ENCODE measurements at regions not wholly inside any gene's neighbourhood (a gene's known extent, or its start where the extent isn't known, plus 50 kb on each side); places are given as distances from the start of the nearest gene placed in this dataset.

GRCh38 chr18:10271481-10271880, 183.0 kb upstream of the APCDD1 start:
- H3K4me1 ChIP-seq (ENCODE audit: control insufficient read depth, insufficient read depth, low read length): peaks cover 4% of the 10 kb centered on the region
- H3K36me3 ChIP-seq (ENCODE audit: control insufficient read depth, insufficient read depth, low read length): no peaks in the 10 kb centered on the region
- ATAC-seq (ENCODE audit: low read depth) (no peak; the same call in 1 of the 2 replicates), DNase-seq (peak; percentile 25)
- no peak overlapping the region for H2AK5ac ChIP-seq (ENCODE audit: low read depth, low read length)
- no peak overlapping the region for H3K9ac ChIP-seq (ENCODE audit: low read depth, low read length)
- H3K9me1 ChIP-seq (ENCODE audit: insufficient read depth, low read length): no peaks in the 10 kb centered on the region
- no peak overlapping the region for H4K5ac ChIP-seq (ENCODE audit: low read depth, low read length)
- ChIA-PET POLR2A (ENCODE audit: unreplicated experiment) (no interaction called here), CTCF (no interaction called here)
- H3K4ac ChIP-seq (ENCODE audit: low read depth, low read length): no peak overlapping the region
- TF ChIP-seq USF2 (IDR thresholded peaks at IDR 0.05; ENCODE audit: low read depth, low read length) (no peak), NFE2L2 (IDR thresholded peaks at IDR 0.05; ENCODE audit: low read depth, low read length) (no peak), FOS (IDR thresholded peaks at IDR 0.05; ENCODE audit: low read depth, low read length) (no peak), RAD21 (IDR thresholded peaks at IDR 0.05; ENCODE audit: low read length) (no peak), MAZ (IDR thresholded peaks at IDR 0.05; ENCODE audit: borderline replicate concordance, low read depth, low read length) (no peak), RCOR1 (IDR thresholded peaks at IDR 0.05; ENCODE audit: insufficient replicate concordance, low read length) (no peak), MAFK (IDR thresholded peaks at IDR 0.05; ENCODE audit: low read depth, low read length) (no peak), MXI1 (IDR thresholded peaks at IDR 0.05; ENCODE audit: borderline replicate concordance, low read depth, low read length) (no peak), BHLHE40 (IDR thresholded peaks at IDR 0.05; ENCODE audit: low read depth, low read length) (no peak), RFX5 (IDR thresholded peaks at IDR 0.05; ENCODE audit: low read depth, low read length) (no peak), CTCF (conservative IDR thresholded peaks at IDR 0.05; ENCODE audit: low read depth, low read length) (no peak), POLR2A (IDR thresholded peaks at IDR 0.05; ENCODE audit: low read depth, low read length) (no peak), CEBPB (IDR thresholded peaks at IDR 0.05; ENCODE audit: low read depth, low read length) (no peak), CHD1 (IDR thresholded peaks at IDR 0.05; ENCODE audit: low read depth, low read length) (no peak), SMC3 (IDR thresholded peaks at IDR 0.05; ENCODE audit: low read depth, low read length) (no peak), ELK1 (IDR thresholded peaks at IDR 0.05; ENCODE audit: borderline replicate concordance, low read depth, low read length) (no peak)
- no peak overlapping the region for H3K23ac ChIP-seq (ENCODE audit: low read depth, low read length)
- H3K14ac ChIP-seq (replicated peaks; ENCODE audit: low read depth, low read length): no peak overlapping the region
- intact Hi-C loops (cut with micrococcal nuclease): no loop called here
- WGBS, 2 experiments (ENCODE audit: extremely low coverage in 2 of 2, insufficient read length in 1 of 2): 100% methylated on average over 2 of the region's 4 CpGs; no CpG with 5 or more reads in 1 of the 2 experiments
- no peak overlapping the region for H3K18ac ChIP-seq (ENCODE audit: low read depth, low read length)
- H3K27ac ChIP-seq (ENCODE audit: insufficient read depth, low read length): no peak overlapping the region
- no peak overlapping the region for H2BK5ac ChIP-seq (ENCODE audit: low read depth, low read length, poor library complexity, severe bottlenecking)
- H3K79me1 ChIP-seq (ENCODE audit: low read depth in 1 of 2, low read length in 2 of 2): no peaks in the 10 kb centered on the region
- no peak overlapping the region for H2AFZ ChIP-seq (replicated peaks; ENCODE audit: low read length, poor library complexity)
- no peaks in the 10 kb centered on the region for H4K20me1 ChIP-seq (ENCODE audit: insufficient read depth, low read length)
- no peak overlapping the region for H4K91ac ChIP-seq (ENCODE audit: insufficient read depth, low read depth, low read length)
- H3K27me3 ChIP-seq (ENCODE audit: control insufficient read depth, insufficient read depth, low read length): no peaks in the 10 kb centered on the region; the same call in 1 of the 2 replicates
- dilution Hi-C loops (cut with HindIII; ENCODE audit: low sequenced_read_pairs, unreplicated experiment): no loop called here
- no peak overlapping the region for H2BK120ac ChIP-seq (ENCODE audit: low read depth, low read length)
- no peak overlapping the region for H3K4me3 ChIP-seq (ENCODE audit: insufficient read depth, low read depth, low read length)
- no peak overlapping the region for H3K56ac ChIP-seq (ENCODE audit: extremely low read depth, insufficient read depth, low read length)
- in situ Hi-C loops (cut with MboI; ENCODE audit: low sequenced_read_pairs): no loop called here
- H2AK9ac ChIP-seq (replicated peaks; ENCODE audit: low read depth, low read length, poor library complexity): no peak overlapping the region
- no peak overlapping the region for H4K8ac ChIP-seq (ENCODE audit: low read depth in 2 of 2, low read length in 2 of 2)
- H3K4me2 ChIP-seq (ENCODE audit: low read depth, low read length): no peak overlapping the region
- no peak overlapping the region for H2BK20ac ChIP-seq (ENCODE audit: low read depth, low read length)
- H2BK15ac ChIP-seq (ENCODE audit: low read depth, low read length): no peak overlapping the region
- no peaks in the 10 kb centered on the region for H3K9me3 ChIP-seq (ENCODE audit: control insufficient read depth, insufficient read depth, low read length)
- no TSS peak for BruUV-seq (replicated peaks)

Measured in IMR-90 (cell line).